Astrocyte of the spinal cord (primary cell): ENCODE measurements at regions not wholly inside any gene's neighbourhood (a gene's known extent, or its start where the extent isn't known, plus 50 kb on each side); places are given as distances from the start of the nearest gene placed in this dataset.
"Not testable (repeated sequence)": the region's sequence is repeated elsewhere in the genome, so short reads cannot be mapped to it uniquely, and the experiment has no call there.

Source experiments
- DNase-seq: peaks from one replicate; pipeline ENCODE4 v3.0.0; 2011; ENCODE audit warnings: low read depth, low spot score
- H3K4me3 ChIP-seq: 2 replicates; pipeline ENCODE4 v1.5.1; 2011; ENCODE audit warnings: low read depth, mild to moderate bottlenecking, low read length, moderate library complexity
- in situ Hi-C: cut with HindIII; loops from 2 replicates; pipeline ENCODE4 v1.10.0; 2017; ENCODE audit warnings: low sequenced_read_pairs
- TF ChIP-seq, protein P1 (sequence below): IDR thresholded peaks from 2 replicates; pipeline ENCODE4 v1.5.1; 2012; ENCODE audit warnings: low read depth, mild to moderate bottlenecking, low read length, inconsistent platforms

- H3K4me3 ChIP-seq: no peak overlapping the region
- in situ Hi-C loops: no loop called here
- TF ChIP-seq, protein P1, sequence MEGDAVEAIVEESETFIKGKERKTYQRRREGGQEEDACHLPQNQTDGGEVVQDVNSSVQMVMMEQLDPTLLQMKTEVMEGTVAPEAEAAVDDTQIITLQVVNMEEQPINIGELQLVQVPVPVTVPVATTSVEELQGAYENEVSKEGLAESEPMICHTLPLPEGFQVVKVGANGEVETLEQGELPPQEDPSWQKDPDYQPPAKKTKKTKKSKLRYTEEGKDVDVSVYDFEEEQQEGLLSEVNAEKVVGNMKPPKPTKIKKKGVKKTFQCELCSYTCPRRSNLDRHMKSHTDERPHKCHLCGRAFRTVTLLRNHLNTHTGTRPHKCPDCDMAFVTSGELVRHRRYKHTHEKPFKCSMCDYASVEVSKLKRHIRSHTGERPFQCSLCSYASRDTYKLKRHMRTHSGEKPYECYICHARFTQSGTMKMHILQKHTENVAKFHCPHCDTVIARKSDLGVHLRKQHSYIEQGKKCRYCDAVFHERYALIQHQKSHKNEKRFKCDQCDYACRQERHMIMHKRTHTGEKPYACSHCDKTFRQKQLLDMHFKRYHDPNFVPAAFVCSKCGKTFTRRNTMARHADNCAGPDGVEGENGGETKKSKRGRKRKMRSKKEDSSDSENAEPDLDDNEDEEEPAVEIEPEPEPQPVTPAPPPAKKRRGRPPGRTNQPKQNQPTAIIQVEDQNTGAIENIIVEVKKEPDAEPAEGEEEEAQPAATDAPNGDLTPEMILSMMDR: no peak
- DNase-seq: no peak
Measured at GRCh38 chr18:54662986-54663385, 71.9 kb downstream of the DYNAP start.

GRCh38 chr18:54669701-54670100 lies 78.7 kb downstream of the DYNAP start:
- H3K4me3 ChIP-seq, DNase-seq, in situ Hi-C loops: not testable (repeated sequence)

DNA sequence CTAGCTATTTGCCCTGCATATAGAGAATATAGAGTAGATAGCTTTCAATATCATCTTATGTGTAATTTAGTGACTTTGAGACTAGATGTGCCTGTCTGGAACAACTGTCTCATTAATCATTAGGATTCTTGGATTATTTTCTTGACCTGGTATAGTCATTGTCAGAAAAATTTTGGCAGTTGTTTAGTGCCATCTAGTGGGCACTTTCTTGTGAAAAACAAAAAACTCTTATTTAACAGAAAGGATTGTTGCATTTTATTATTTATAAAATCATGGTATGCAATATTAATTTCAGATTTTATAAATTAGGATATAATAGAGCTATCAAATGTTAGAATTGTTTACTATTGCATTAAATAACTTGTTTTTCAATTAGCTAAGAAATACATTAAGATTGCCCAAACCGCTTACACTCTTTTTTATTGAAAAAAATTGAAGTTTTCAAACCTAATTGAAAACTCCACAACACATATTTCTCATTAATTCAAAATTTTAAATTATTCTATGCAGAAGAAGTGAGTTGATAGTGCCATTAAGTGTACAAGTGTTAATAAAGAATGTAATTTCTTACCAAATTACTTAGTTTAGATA lies 80.3 kb downstream of the DYNAP start:
- no peak overlapping the region for H3K4me3 ChIP-seq
- peak; percentile 56 for DNase-seq
- TF ChIP-seq, protein P1: peak; percentile 39
- in situ Hi-C loops: no loop called here

GRCh38 chr18:54672109-54672508 lies 81.1 kb downstream of the DYNAP start:
- no peak overlapping the region for H3K4me3 ChIP-seq
- in situ Hi-C loops: no loop called here
- TF ChIP-seq, protein P1: no peak
- DNase-seq: no peak

DNA sequence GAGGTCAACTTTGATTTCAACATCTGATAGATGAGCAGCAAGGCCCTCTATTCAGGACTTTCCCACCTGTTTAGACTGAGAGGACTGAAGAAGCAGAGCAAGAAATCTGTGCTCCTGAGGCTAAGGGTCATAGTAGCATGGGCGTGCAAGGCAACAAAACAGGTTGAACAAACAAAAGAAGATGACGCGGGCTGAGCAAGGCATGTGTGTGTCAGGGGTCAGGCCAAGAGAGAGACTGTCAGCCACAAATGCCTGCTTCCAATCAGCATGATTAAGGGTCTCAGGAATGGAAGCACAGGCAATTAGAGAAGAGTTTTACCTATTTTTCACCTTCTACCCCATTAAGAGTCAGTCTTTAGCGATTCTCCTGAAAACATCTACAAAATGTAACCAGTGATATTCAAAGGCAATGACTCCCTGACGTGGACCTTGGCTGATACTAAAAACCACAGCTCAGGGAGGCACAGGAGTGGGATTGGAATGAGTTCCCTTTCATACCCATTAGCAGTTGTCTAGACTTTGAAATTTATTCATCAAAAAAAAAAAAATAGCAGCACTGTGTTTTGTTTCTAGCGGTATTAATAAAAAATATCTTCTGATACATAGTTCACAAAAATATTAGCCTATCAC lies 81.9 kb downstream of the DYNAP start:
- H3K4me3 ChIP-seq: no peak overlapping the region
- peak; percentile 31 for DNase-seq
- in situ Hi-C loops: no loop called here
- TF ChIP-seq, protein P1: no peak

- H3K4me3 ChIP-seq: no peak overlapping the region
- in situ Hi-C loops: no loop called here
- DNase-seq: peak; percentile 28
- TF ChIP-seq, protein P1: no peak
Measured at GRCh38 chr18:54673936-54674335, 82.9 kb downstream of the DYNAP start.

DNA sequence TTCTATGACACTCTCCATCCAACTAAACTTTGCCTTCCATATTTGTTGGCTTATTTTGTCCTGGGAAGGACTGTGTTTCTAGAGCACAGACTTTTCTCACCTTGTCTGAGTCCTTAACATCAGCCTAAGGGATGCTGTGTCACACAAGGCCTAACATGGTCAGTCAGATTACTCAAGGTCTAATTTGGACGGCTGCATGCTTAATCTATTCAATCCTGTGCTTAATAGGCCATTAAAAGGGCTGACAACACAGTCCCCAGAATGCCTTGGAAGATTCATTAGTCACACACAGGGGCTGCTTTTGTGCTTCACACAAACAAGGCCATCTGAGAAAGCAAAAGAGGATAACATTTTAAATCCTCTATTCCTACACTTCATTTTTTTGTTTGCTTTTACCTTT lies 84.0 kb downstream of the DYNAP start:
- no peak overlapping the region for H3K4me3 ChIP-seq

More for the DNA sequence above, 84.0 kb downstream of the DYNAP start:
- DNase-seq: no peak
- in situ Hi-C loops: loop anchor here (25.0 kb wide), 1 partner anchor 312 kb away; no protein-coding TSS in a partner anchor
- TF ChIP-seq, protein P1: no peak
